SK-N-SH (cell line): ENCODE measurements at regions not wholly inside any gene's neighbourhood (a gene's known extent, or its start where the extent isn't known, plus 50 kb on each side); places are given as distances from the start of the nearest gene placed in this dataset.

Source experiments
- CTCF ChIA-PET: fragments of 300-600, 350-600 bp; formaldehyde crosslinking; extraction: SDS; loops from one replicate; lab custom pipeline; 2021; lab: Yijun Ruan, JAX
- POLR2A ChIA-PET: fragments of 350-600 bp; sonication (Branson Sonifier 250); formaldehyde crosslinking; extraction: SDS; loops from one replicate; lab custom pipeline; 2020; ENCODE audit warnings: antibody characterized with exemption, inconsistent platforms; lab: Yijun Ruan, JAX
- DNase-seq: peaks from one replicate; pipeline ENCODE4 v3.0.0; 2012
- H2AFZ ChIP-seq: fragments of 200-600 bp; sonication (generic); 2 replicates; pipeline ENCODE4 v1.8.1; 2016; ENCODE audit warnings: antibody characterized with exemption, mild to moderate bottlenecking, low read depth
- H3F3A ChIP-seq: fragments of 200-600 bp; sonication (generic); replicated peaks from 2 replicates; pipeline ENCODE3; 2016; ENCODE audit warnings: antibody characterized with exemption, mild to moderate bottlenecking; ENCODE audit not compliant: insufficient read depth
- H3K27ac ChIP-seq, 2 experiments: fragments of 200-500 bp in 1 of 2; fragments of 200-600 bp in 1 of 2; sonication (Bioruptor generic) in 1 of 2; sonication (generic), shearing (Covaris generic) in 1 of 2; 2 replicates each; pipeline versions ENCODE4 v1.5.1 to v1.6.1; 2014 to 2016; ENCODE audit warnings: low read depth in 2 of 2, inconsistent platforms in 1 of 2, low read length in 1 of 2, mild to moderate bottlenecking in 1 of 2, mixed read lengths in 1 of 2
- H3K27me3 ChIP-seq: fragments of 200-600 bp; sonication (generic), shearing (Covaris generic); 2 replicates; pipeline ENCODE4 v1.6.1; 2016; ENCODE audit warnings: mixed run types; ENCODE audit not compliant: insufficient read depth
- H3K36me3 ChIP-seq, 2 experiments: fragments of 200-500 bp in 1 of 2; fragments of 200-600 bp in 1 of 2; sonication (Bioruptor generic) in 1 of 2; sonication (generic) in 1 of 2; replicated peaks in 1 of 2; 2 replicates each; pipeline versions ENCODE3 to v1.5.1; 2014 to 2016; ENCODE audit warnings: low read length in 1 of 2, mild to moderate bottlenecking in 1 of 2; ENCODE audit not compliant: insufficient read depth in 2 of 2, control insufficient read depth in 1 of 2
- H3K4me1 ChIP-seq, 2 experiments: fragments of 200-500 bp in 1 of 2; fragments of 200-600 bp in 1 of 2; sonication (Bioruptor generic) in 1 of 2; sonication (generic), shearing (Covaris generic) in 1 of 2; 2 replicates each; pipeline versions ENCODE4 v1.5.1 to v1.6.1; 2014 to 2016; ENCODE audit warnings: low read depth in 1 of 2, low read length in 1 of 2, mixed run types in 1 of 2; ENCODE audit not compliant: insufficient read depth in 2 of 2, control insufficient read depth in 1 of 2
- H3K4me2 ChIP-seq: fragments of 200-600 bp; sonication (generic), shearing (Covaris generic); 2 replicates; pipeline ENCODE4 v1.6.1; 2017; ENCODE audit warnings: mixed run types
- H3K4me3 ChIP-seq, 2 experiments: fragments of 200-500 bp in 1 of 2; fragments of 200-600 bp in 1 of 2; sonication (Bioruptor generic) in 1 of 2; sonication (generic), shearing (Covaris generic) in 1 of 2; 2 replicates each; pipeline versions ENCODE4 v1.5.1 to v1.8.1; 2014 to 2016; ENCODE audit warnings: low read depth in 2 of 2, inconsistent platforms in 1 of 2, low read length in 1 of 2, mild to moderate bottlenecking in 1 of 2, mixed read lengths in 1 of 2, moderate library complexity in 1 of 2
- H3K79me2 ChIP-seq: fragments of 200-600 bp; sonication (generic); 2 replicates; pipeline ENCODE4 v1.8.1; 2017; ENCODE audit warnings: mild to moderate bottlenecking; ENCODE audit not compliant: insufficient read depth
- H3K9ac ChIP-seq: fragments of 200-600 bp; sonication (generic); 2 replicates; pipeline ENCODE4 v1.6.1; 2017; ENCODE audit warnings: mixed run types
- H3K9me2 ChIP-seq: fragments of 200-600 bp; sonication (generic); 2 replicates; pipeline ENCODE4 v1.6.1; 2017; ENCODE audit warnings: mixed run types
- H3K9me3 ChIP-seq: fragments of 200-600 bp; sonication (generic); 2 replicates; pipeline ENCODE4 v1.6.1; 2017; ENCODE audit warnings: mixed run types, mild to moderate bottlenecking, moderate library complexity
- H4K20me1 ChIP-seq: fragments of 200-600 bp; sonication (generic); 2 replicates; pipeline ENCODE4 v1.6.1; 2017; ENCODE audit warnings: mild to moderate bottlenecking, mixed run types; ENCODE audit not compliant: insufficient read depth
- EZH2phosphoT487 ChIP-seq: fragments of 200-600 bp; sonication (generic); IDR thresholded peaks from 2 replicates; pipeline ENCODE4 v1.6.1; 2017; ENCODE audit warnings: low read depth, mixed run types, mild to moderate bottlenecking, antibody characterized with exemption, moderate library complexity, borderline replicate concordance
- FOSL2 ChIP-seq: IDR thresholded peaks from 2 replicates; pipeline ENCODE4 v1.4.0; 2012; ENCODE audit warnings: low read depth, mild to moderate bottlenecking, moderate library complexity, borderline replicate concordance
- FOXM1 ChIP-seq: IDR thresholded peaks from 2 replicates; pipeline ENCODE4 v1.4.0; 2012; ENCODE audit warnings: low read depth, mild to moderate bottlenecking
- JUND ChIP-seq: IDR thresholded peaks from 2 replicates; pipeline ENCODE4 v1.4.0; 2012
- MXI1 ChIP-seq: IDR thresholded peaks from 2 replicates; pipeline ENCODE4 v1.6.1; 2012; ENCODE audit warnings: mild to moderate bottlenecking, low read depth, low read length, improper control_type of control experiment
- NFIC ChIP-seq: IDR thresholded peaks from 2 replicates; pipeline ENCODE4 v1.4.0; 2012; ENCODE audit warnings: borderline replicate concordance
- PBX3 ChIP-seq: IDR thresholded peaks from 2 replicates; pipeline ENCODE4; 2012
- RCOR1 ChIP-seq: fragments of 150-350 bp; IDR thresholded peaks from 2 replicates; pipeline ENCODE4 v1.6.1; 2017; ENCODE audit warnings: antibody characterized with exemption, low read length
- REST ChIP-seq: IDR thresholded peaks from 2 replicates; pipeline ENCODE4 v1.6.1; 2012; ENCODE audit warnings: mild to moderate bottlenecking, low read depth, low read length, moderate library complexity
- SMC3 ChIP-seq: IDR thresholded peaks from 2 replicates; pipeline ENCODE4 v1.6.1; 2012; ENCODE audit warnings: low read depth, low read length, improper control_type of control experiment
- WGBS: methylation state at CpG from one replicate; pipeline ENCODE4 v1.1.6; 2017; ENCODE audit warnings: low lambda C conversion rate; 5-methylcytosine and 5-hydroxymethylcytosine counted together
- TF ChIP-seq, protein P1 (sequence below): IDR thresholded peaks from 2 replicates; pipeline ENCODE4 v1.4.0; 2012; ENCODE audit warnings: low read depth, borderline replicate concordance
- TF ChIP-seq, protein P2 (sequence below): fragments of 150-350 bp; IDR thresholded peaks from 2 replicates; pipeline ENCODE4 v1.6.1; 2016; ENCODE audit warnings: mild to moderate bottlenecking, low read depth, low read length

DNA sequence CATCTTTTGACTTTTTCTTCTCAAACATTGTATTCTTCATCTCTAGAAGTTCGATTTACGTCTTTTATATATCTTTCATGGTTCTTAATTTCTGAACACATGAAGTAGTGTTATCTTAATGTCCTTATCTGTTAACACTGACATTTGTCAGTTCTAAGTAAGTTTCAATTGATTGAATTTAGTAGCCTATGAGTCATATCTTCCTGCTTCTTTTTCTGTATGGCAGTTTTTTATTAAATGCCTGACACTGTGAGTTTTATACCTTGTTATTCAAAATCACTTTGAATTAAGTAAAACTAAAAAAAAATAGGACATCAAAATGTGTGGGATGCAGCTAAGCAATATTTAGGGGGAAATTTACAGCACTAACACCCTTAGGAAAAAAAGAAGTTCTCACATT is 707.0 kb upstream of the ACO1 start:
- WGBS: 68% methylated on average over 2 of the region's 2 CpGs
- H3K9me3 ChIP-seq: no peaks in the 10 kb centered on the region

GRCh38 chr9:31677877-31678276 is 706.6 kb upstream of the ACO1 start:
- Histone ChIP-seq H3K27me3 (no peaks in the 10 kb centered on the region), H3K4me3 (no peak overlapping the region), H3K9me2 (no peaks in the 10 kb centered on the region; the same call in 1 of the 2 replicates), H3K9me3 (no peaks in the 10 kb centered on the region), H3K79me2 (no peaks in the 10 kb centered on the region), H3K9ac (no peak overlapping the region), H3K4me2 (no peak overlapping the region), H4K20me1 (no peaks in the 10 kb centered on the region), H3K27ac (no peak overlapping the region), H3K4me1 (no peaks in the 10 kb centered on the region), H3F3A (no peaks in the 10 kb centered on the region), H2AFZ (no peak overlapping the region), H3K36me3 (no peaks in the 10 kb centered on the region)
- POLR2A ChIA-PET: no interaction called here
- CTCF ChIA-PET: no interaction called here
- no peak for TF ChIP-seq FOSL2
- no peak for TF ChIP-seq MXI1
- TF ChIP-seq, protein P1, sequence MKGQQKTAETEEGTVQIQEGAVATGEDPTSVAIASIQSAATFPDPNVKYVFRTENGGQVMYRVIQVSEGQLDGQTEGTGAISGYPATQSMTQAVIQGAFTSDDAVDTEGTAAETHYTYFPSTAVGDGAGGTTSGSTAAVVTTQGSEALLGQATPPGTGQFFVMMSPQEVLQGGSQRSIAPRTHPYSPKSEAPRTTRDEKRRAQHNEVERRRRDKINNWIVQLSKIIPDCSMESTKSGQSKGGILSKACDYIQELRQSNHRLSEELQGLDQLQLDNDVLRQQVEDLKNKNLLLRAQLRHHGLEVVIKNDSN: no peak
- TF ChIP-seq, protein P2, sequence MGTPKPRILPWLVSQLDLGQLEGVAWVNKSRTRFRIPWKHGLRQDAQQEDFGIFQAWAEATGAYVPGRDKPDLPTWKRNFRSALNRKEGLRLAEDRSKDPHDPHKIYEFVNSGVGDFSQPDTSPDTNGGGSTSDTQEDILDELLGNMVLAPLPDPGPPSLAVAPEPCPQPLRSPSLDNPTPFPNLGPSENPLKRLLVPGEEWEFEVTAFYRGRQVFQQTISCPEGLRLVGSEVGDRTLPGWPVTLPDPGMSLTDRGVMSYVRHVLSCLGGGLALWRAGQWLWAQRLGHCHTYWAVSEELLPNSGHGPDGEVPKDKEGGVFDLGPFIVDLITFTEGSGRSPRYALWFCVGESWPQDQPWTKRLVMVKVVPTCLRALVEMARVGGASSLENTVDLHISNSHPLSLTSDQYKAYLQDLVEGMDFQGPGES: no peak
- TF ChIP-seq REST: no peak
- TF ChIP-seq JUND: no peak
- TF ChIP-seq RCOR1: no peak
- TF ChIP-seq PBX3: no peak
- TF ChIP-seq EZH2phosphoT487: no peak
- 63% methylated on average over 2 of the region's 2 CpGs for WGBS
- no peak for DNase-seq

More for the DNA sequence above, 707.0 kb upstream of the ACO1 start:
- no peaks in the 10 kb centered on the region; the same call in 1 of the 2 replicates for H3K9me2 ChIP-seq
- H3K9ac ChIP-seq: no peak overlapping the region
- no peak overlapping the region for H3K4me3 ChIP-seq
- no peak overlapping the region for H3K27ac ChIP-seq
- no peaks in the 10 kb centered on the region for H3K36me3 ChIP-seq
- DNase-seq: no peak
- H2AFZ ChIP-seq: no peak overlapping the region
- H3K4me2 ChIP-seq: no peak overlapping the region
- no peaks in the 10 kb centered on the region for H3K4me1 ChIP-seq
- H3F3A ChIP-seq: no peaks in the 10 kb centered on the region
- H3K27me3 ChIP-seq: no peaks in the 10 kb centered on the region
- POLR2A ChIA-PET: no interaction called here
- CTCF ChIA-PET: no interaction called here
- TF ChIP-seq FOXM1 (no peak), SMC3 (no peak), MXI1 (no peak), FOSL2 (no peak), NFIC (no peak), REST (no peak)
- no peaks in the 10 kb centered on the region for H4K20me1 ChIP-seq
- no peaks in the 10 kb centered on the region for H3K79me2 ChIP-seq
